Adrenal gland (tissue), 9 donors: ENCODE measurements at regions not wholly inside any gene's neighbourhood (a gene's known extent, or its start where the extent isn't known, plus 50 kb on each side); places are given as distances from the start of the nearest gene placed in this dataset.

Experiments
- DNase-seq, 7 donors: peaks; one replicate each; pipeline ENCODE4 v3.0.0-alpha.2; 2019 to 2020
- H3K27ac ChIP-seq, 5 donors: fragments of 200-600 bp; sonication (generic) in 4 of 5; 1 replicate in 3 of 5; 2 replicates in 2 of 5; pipeline versions ENCODE4 v1.5.1 to v1.8.0; 2016 to 2020; ENCODE audit warnings: mild to moderate bottlenecking in 1 of 5
- H3K27me3 ChIP-seq: fragments of 200-600 bp; 2 replicates; pipeline ENCODE4 v1.8.0; 2021
- H3K36me3 ChIP-seq, 2 donors: fragments of 200-600 bp; replicated peaks in 1 of 2; 1 replicate in 1 of 2; 2 replicates in 1 of 2; pipeline versions ENCODE4 v1.5.1 to v1.8.0; 2018 to 2022
- H3K4me1 ChIP-seq, 2 donors: fragments of 200-600 bp; replicated peaks in 1 of 2; 1 replicate in 1 of 2; 2 replicates in 1 of 2; pipeline versions ENCODE4 v1.5.1 to v1.8.0; 2018 to 2021
- H3K4me3 ChIP-seq, 4 donors: fragments of 200-600 bp; sonication (generic) in 3 of 4; one replicate each; pipeline ENCODE4 v1.5.1; 2016 to 2018
- H3K9me3 ChIP-seq, 3 donors: fragments of 200-600 bp; sonication (generic) in 1 of 3; replicated peaks in 1 of 3; 1 replicate in 2 of 3; 2 replicates in 1 of 3; pipeline versions ENCODE4 v1.5.1 to v1.8.0; 2016 to 2021
- CTCF ChIP-seq, 6 experiments: fragments of 450-650 bp in 4 of 6; fragments of 200-600 bp in 2 of 6; sonication (generic) in 1 of 6; IDR thresholded peaks; 1 replicate in 5 of 6; 2 replicates in 1 of 6; pipeline versions ENCODE4 v1.5.1 to v1.8.0; 2016 to 2021; ENCODE audit warnings: antibody characterized with exemption in 6 of 6, mild to moderate bottlenecking in 2 of 6, moderate library complexity in 1 of 6
- POLR2A ChIP-seq, 2 donors: fragments of 450-650 bp; IDR thresholded peaks; one replicate each; pipeline ENCODE4 v1.6.1; 2017; ENCODE audit warnings: antibody characterized with exemption in 2 of 2, mild to moderate bottlenecking in 2 of 2, moderate library complexity in 1 of 2
- WGBS, 4 donors: extraction: QIAGEN DNeasy Blood & Tissue Kit in 2 of 4; methylation state at CpG; one replicate each; pipeline versions ENCODE4 v1.1.5 to v1.1.7; 2013 to 2017; 5-methylcytosine and 5-hydroxymethylcytosine counted together
- intact Hi-C, 2 donors: fragments of 100-400 bp; cut with DNase I; formaldehyde crosslinking; loops; one replicate each; pipeline versions ENCODE4 v1.14.1 to v1.15.0; 2022 to 2023
- donor health status: healthy with polysubstance abuse.
- donor health status: Bipolar disorder and iron deficiency.
- donor health status: DM: yes; HTN: yes; CAD: no.
- donor health status: DM: no; HTN: no; CAD: no.
- donor health status: DM: no; HTN: no; CAD: no.

GRCh38 chr10:120702032-120702431, 149.1 kb upstream of the WDR11 start:
- Histone ChIP-seq H3K4me3 (no peak overlapping the region), H3K4me1 (no peaks in the 10 kb centered on the region), H3K36me3 (no peaks in the 10 kb centered on the region), H3K27me3 (no peaks in the 10 kb centered on the region), H3K9me3 (peaks cover 0 to 9% (median 0%) of the 10 kb centered on the region in 3 donors), H3K27ac (no peak overlapping the region)
- DNase-seq = no peak
- no peak for TF ChIP-seq POLR2A (IDR thresholded peaks at IDR 0.05)
- no peak for TF ChIP-seq CTCF (IDR thresholded peaks at IDR 0.05)
- WGBS, 4 donors = 59 to 79% (median 68%) methylated on average over 1 of the region's 1 CpG
- intact Hi-C loops = no loop called here

GRCh38 chr10:120705309-120705708, 145.9 kb upstream of the WDR11 start:
- Histone ChIP-seq H3K4me3 (no peak overlapping the region), H3K36me3 (no peaks in the 10 kb centered on the region), H3K4me1 (no peaks in the 10 kb centered on the region), H3K27ac (no peak overlapping the region), H3K9me3 (no peaks in the 10 kb centered on the region), H3K27me3 (no peaks in the 10 kb centered on the region)
- intact Hi-C loops = no loop called here
- no peak for TF ChIP-seq POLR2A (IDR thresholded peaks at IDR 0.05)
- WGBS, 4 donors = 67 to 69% (median 68%) methylated on average over 4 of the region's 4 CpGs
- no peak for DNase-seq

DNA sequence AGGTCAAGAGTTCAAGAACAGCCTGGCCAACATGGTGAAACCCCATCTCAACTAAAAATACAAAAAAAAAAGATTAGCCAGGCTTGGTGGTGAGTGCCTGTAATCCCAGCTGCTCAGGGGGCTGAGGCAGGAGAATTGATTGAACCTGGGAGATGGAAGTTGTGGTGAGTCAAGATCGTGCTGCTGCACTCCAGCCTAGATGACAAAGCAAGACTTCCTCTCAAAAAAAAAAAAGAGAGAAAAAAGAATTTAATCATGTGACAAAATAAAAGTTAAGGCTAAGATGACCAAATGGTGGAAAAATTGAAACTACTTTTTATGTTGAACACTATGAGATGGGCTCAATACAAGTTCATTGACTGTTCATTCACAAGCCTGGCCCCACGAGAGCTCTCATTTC, 141.1 kb upstream of the WDR11 start:
- TF ChIP-seq POLR2A (IDR thresholded peaks at IDR 0.05) (no peak), CTCF (IDR thresholded peaks at IDR 0.05) (no peak)
- Histone ChIP-seq H3K27ac (no peak overlapping the region), H3K27me3 (no peaks in the 10 kb centered on the region), H3K36me3 (no peaks in the 10 kb centered on the region), H3K4me3 (no peak overlapping the region), H3K9me3 (no peaks in the 10 kb centered on the region), H3K4me1 (no peaks in the 10 kb centered on the region)
- no peak for DNase-seq
- intact Hi-C loops = no loop called here
- WGBS, 4 donors = 58 to 70% (median 67%) methylated on average over 2 of the region's 2 CpGs

GRCh38 chr10:120711860-120712259, 139.3 kb upstream of the WDR11 start:
- Histone ChIP-seq H3K4me1 (no peaks in the 10 kb centered on the region), H3K4me3 (no peak overlapping the region), H3K27me3 (no peaks in the 10 kb centered on the region), H3K9me3 (no peaks in the 10 kb centered on the region), H3K36me3 (no peaks in the 10 kb centered on the region), H3K27ac (no peak overlapping the region)
- intact Hi-C loops = no loop called here
- DNase-seq = no peak
- no peak for TF ChIP-seq POLR2A (IDR thresholded peaks at IDR 0.05)
- TF ChIP-seq CTCF (IDR thresholded peaks at IDR 0.05) = no peak
- whole genome bisulfite sequencing, 4 donors = 65 to 74% (median 71%) methylated on average over 5 of the region's 5 CpGs

- 36 to 49% (median 41%) methylated on average over 2 of the region's 2 CpGs for WGBS, 4 donors
- TF ChIP-seq POLR2A (IDR thresholded peaks at IDR 0.05) (no peak), CTCF (IDR thresholded peaks at IDR 0.05) (no peak)
- intact Hi-C loops = no loop called here
- H3K27me3 ChIP-seq = no peaks in the 10 kb centered on the region
- no peaks in the 10 kb centered on the region for H3K4me1 ChIP-seq
- no peak for DNase-seq
- no peaks in the 10 kb centered on the region for H3K36me3 ChIP-seq
- no peak overlapping the region for H3K27ac ChIP-seq
- H3K4me3 ChIP-seq = no peak overlapping the region
- H3K9me3 ChIP-seq = no peaks in the 10 kb centered on the region
Observed at GRCh38 chr10:120713573-120714205, 137.5 kb upstream of the WDR11 start.
